HL-60 (cell line): ENCODE measurements at regions not wholly inside any gene's neighbourhood (a gene's known extent, or its start where the extent isn't known, plus 50 kb on each side); places are given as distances from the start of the nearest gene placed in this dataset.

Source experiments
- POLR2AphosphoS5 ChIP-seq: IDR thresholded peaks from 2 replicates; pipeline ENCODE4 v1.6.1; 2012; ENCODE audit warnings: low read depth
- TF ChIP-seq, protein P1 (sequence below): IDR thresholded peaks from one replicate; pipeline ENCODE4 v1.5.1; 2011; ENCODE audit warnings: low read length, control low read depth, inconsistent platforms; ENCODE audit not compliant: insufficient read depth

DNA sequence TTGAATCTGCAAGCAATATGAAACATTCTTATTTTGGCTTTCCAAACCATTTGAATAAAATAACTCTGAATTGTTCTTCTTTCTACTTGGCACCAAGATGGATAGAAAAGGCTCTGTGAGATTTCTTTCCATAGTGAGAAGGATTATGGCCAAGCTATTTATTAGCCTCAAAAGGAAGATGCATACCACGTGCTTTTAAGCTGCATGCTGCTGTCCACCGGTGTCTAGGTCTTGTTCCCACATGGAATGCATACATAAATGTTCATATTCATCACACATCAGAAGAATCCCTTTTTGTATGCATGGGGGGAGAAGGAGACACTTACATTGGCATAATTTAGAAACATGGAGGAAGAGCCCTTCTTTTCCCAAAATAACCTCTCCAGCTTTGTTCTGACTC lies 273.4 kb downstream of the FAM76B start:
- TF ChIP-seq, protein P1, sequence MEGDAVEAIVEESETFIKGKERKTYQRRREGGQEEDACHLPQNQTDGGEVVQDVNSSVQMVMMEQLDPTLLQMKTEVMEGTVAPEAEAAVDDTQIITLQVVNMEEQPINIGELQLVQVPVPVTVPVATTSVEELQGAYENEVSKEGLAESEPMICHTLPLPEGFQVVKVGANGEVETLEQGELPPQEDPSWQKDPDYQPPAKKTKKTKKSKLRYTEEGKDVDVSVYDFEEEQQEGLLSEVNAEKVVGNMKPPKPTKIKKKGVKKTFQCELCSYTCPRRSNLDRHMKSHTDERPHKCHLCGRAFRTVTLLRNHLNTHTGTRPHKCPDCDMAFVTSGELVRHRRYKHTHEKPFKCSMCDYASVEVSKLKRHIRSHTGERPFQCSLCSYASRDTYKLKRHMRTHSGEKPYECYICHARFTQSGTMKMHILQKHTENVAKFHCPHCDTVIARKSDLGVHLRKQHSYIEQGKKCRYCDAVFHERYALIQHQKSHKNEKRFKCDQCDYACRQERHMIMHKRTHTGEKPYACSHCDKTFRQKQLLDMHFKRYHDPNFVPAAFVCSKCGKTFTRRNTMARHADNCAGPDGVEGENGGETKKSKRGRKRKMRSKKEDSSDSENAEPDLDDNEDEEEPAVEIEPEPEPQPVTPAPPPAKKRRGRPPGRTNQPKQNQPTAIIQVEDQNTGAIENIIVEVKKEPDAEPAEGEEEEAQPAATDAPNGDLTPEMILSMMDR, result no peak
- no peak for TF ChIP-seq POLR2AphosphoS5
